ENCODE measurements at regions not wholly inside any gene's neighbourhood (a gene's known extent, or its start where the extent isn't known, plus 50 kb on each side); places are given as distances from the start of the nearest gene placed in this dataset.
"Not testable (repeated sequence)": the region's sequence is repeated elsewhere in the genome, so short reads cannot be mapped to it uniquely, and the experiment has no call there.

DNA sequence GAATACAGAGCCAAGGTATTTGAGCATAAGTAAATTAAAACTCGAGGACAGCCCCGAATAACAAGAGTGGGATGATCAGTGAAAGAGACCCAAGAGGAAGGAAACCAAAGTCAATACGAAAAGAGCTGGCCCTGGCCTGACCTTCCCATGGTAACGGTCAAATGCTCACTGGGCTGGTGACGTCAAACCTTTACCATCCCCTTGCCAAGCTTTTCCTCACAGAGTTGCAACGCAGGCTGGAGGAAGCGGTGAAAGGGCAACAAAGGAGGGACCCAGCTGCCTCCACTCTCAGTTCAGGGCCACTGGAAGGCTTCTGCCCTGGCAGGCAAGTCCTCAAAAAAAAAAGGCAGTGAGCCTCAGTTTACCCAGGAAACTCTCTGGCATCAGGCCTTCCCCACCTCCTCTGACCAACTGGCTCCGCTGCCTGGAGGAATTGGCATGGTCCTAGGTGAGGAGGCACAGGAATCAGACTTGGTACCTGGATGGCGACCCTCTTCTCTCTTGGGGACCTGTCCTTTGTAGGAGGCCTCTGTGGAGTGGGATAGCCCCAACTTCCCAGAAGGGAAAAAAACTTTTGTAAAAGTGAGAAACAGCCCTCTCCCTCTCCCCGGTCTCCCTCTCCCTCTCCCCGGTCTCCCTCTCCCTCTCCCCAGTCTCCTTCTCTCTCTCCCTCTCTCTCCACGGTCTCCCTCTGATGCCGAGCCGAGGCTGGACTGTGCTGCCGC is 212.4 kb downstream of the ANAPC1 start:
- no peak for DNase-seq (ENCODE audit: unreplicated experiment)
- no peaks in the 10 kb centered on the region for H3K9me3 Mint-ChIP-seq (ENCODE audit: unreplicated experiment)
- no peak overlapping the region for H3K4me3 Mint-ChIP-seq (ENCODE audit: unreplicated experiment)

GRCh38 chr2:111672641-111673040 is 211.4 kb downstream of the ANAPC1 start:
- H3K4me3 Mint-ChIP-seq (ENCODE audit: unreplicated experiment); POLR2A ChIA-PET; CTCF ChIA-PET; H3K9me3 Mint-ChIP-seq (ENCODE audit: unreplicated experiment); H3K36me3 Mint-ChIP-seq (ENCODE audit: insufficient read depth, unreplicated experiment); H3K27me3 Mint-ChIP-seq (ENCODE audit: insufficient read depth, unreplicated experiment); intact Hi-C loops (cut with micrococcal nuclease); BruUV-seq (replicated peaks); DNase-seq (ENCODE audit: unreplicated experiment); H3K27ac Mint-ChIP-seq (ENCODE audit: low read depth, unreplicated experiment); H3K4me1 Mint-ChIP-seq (ENCODE audit: insufficient read depth, unreplicated experiment): not testable (repeated sequence)

More for the DNA sequence above, 212.4 kb downstream of the ANAPC1 start:
- Mint-ChIP-seq H3K27me3 (ENCODE audit: insufficient read depth, unreplicated experiment) (no peaks in the 10 kb centered on the region), H3K4me1 (ENCODE audit: insufficient read depth, unreplicated experiment) (no peaks in the 10 kb centered on the region), H3K36me3 (ENCODE audit: insufficient read depth, unreplicated experiment) (peaks cover 6% of the 10 kb centered on the region), H3K27ac (ENCODE audit: low read depth, unreplicated experiment) (peak overlapping the region; percentile 39)
- CTCF ChIA-PET = no interaction called here
- TF ChIP-seq, protein P1, sequence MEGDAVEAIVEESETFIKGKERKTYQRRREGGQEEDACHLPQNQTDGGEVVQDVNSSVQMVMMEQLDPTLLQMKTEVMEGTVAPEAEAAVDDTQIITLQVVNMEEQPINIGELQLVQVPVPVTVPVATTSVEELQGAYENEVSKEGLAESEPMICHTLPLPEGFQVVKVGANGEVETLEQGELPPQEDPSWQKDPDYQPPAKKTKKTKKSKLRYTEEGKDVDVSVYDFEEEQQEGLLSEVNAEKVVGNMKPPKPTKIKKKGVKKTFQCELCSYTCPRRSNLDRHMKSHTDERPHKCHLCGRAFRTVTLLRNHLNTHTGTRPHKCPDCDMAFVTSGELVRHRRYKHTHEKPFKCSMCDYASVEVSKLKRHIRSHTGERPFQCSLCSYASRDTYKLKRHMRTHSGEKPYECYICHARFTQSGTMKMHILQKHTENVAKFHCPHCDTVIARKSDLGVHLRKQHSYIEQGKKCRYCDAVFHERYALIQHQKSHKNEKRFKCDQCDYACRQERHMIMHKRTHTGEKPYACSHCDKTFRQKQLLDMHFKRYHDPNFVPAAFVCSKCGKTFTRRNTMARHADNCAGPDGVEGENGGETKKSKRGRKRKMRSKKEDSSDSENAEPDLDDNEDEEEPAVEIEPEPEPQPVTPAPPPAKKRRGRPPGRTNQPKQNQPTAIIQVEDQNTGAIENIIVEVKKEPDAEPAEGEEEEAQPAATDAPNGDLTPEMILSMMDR (IDR thresholded peaks at IDR 0.05; ENCODE audit: unreplicated experiment) = no peak
- intact Hi-C loops (cut with micrococcal nuclease) = no loop called here
- BruUV-seq (replicated peaks) = no TSS peak
- POLR2A ChIA-PET = interaction anchor here (1.3 kb wide), 1 partner anchor 12 kb away, joined by 3 read pairs; no protein-coding TSS in a partner anchor

- TF ChIP-seq, protein P1 (IDR thresholded peaks at IDR 0.05; ENCODE audit: unreplicated experiment) = no peak
- no TSS peak for BruUV-seq (replicated peaks)
- H3K36me3 Mint-ChIP-seq (ENCODE audit: insufficient read depth, unreplicated experiment) = no peaks in the 10 kb centered on the region
- no peak overlapping the region for H3K4me3 Mint-ChIP-seq (ENCODE audit: unreplicated experiment)
- CTCF ChIA-PET = no interaction called here
- no peak for DNase-seq (ENCODE audit: unreplicated experiment)
- H3K9me3 Mint-ChIP-seq (ENCODE audit: unreplicated experiment) = no peaks in the 10 kb centered on the region
- H3K4me1 Mint-ChIP-seq (ENCODE audit: insufficient read depth, unreplicated experiment) = no peaks in the 10 kb centered on the region
- no peak overlapping the region for H3K27ac Mint-ChIP-seq (ENCODE audit: low read depth, unreplicated experiment)
- POLR2A ChIA-PET = no interaction called here
- no peaks in the 10 kb centered on the region for H3K27me3 Mint-ChIP-seq (ENCODE audit: insufficient read depth, unreplicated experiment)
- intact Hi-C loops (cut with micrococcal nuclease) = no loop called here
Observed at GRCh38 chr2:111673526-111673925, 210.5 kb downstream of the ANAPC1 start.

- Mint-ChIP-seq H3K27ac (ENCODE audit: low read depth, unreplicated experiment) (no peak overlapping the region), H3K9me3 (ENCODE audit: unreplicated experiment) (no peaks in the 10 kb centered on the region), H3K36me3 (ENCODE audit: insufficient read depth, unreplicated experiment) (no peaks in the 10 kb centered on the region), H3K4me1 (ENCODE audit: insufficient read depth, unreplicated experiment) (no peaks in the 10 kb centered on the region), H3K27me3 (ENCODE audit: insufficient read depth, unreplicated experiment) (no peaks in the 10 kb centered on the region), H3K4me3 (ENCODE audit: unreplicated experiment) (no peak overlapping the region)
- intact Hi-C loops (cut with micrococcal nuclease) = no loop called here
- TF ChIP-seq, protein P1 (IDR thresholded peaks at IDR 0.05; ENCODE audit: unreplicated experiment) = no peak
- no peak for DNase-seq (ENCODE audit: unreplicated experiment)
- POLR2A ChIA-PET = no interaction called here
- no TSS peak for BruUV-seq (replicated peaks)
- CTCF ChIA-PET = interaction anchor here (0.6 to 1.5 kb wide), 5 partner anchors 18 to 31 kb away, joined by 3 to 4 read pairs (median 3); no protein-coding TSS in a partner anchor
Observed at GRCh38 chr2:111675419-111676194, 208.4 kb downstream of the ANAPC1 start.

All from MCF 10A (cell line).